Fibroblast of gingiva (primary cell): ENCODE measurements at regions not wholly inside any gene's neighbourhood (a gene's known extent, or its start where the extent isn't known, plus 50 kb on each side); places are given as distances from the start of the nearest gene placed in this dataset.
A peak's percentile ranks its signal among the peaks of the same experiment; 100 is the strongest.
"Not testable (repeated sequence)": the region's sequence is repeated elsewhere in the genome, so short reads cannot be mapped to it uniquely, and the experiment has no call there.

ENCODE experiments used
- DNase-seq: peaks from one replicate; pipeline ENCODE4 v3.0.0-alpha.2; 2011; ENCODE audit warnings: low read depth

- no peak for DNase-seq
Observed at GRCh38 chr18:67455890-67456501, 60.5 kb downstream of the DSEL start.

GRCh38 chr18:67453901-67454300 lies 62.6 kb downstream of the DSEL start:
- DNase-seq, result no peak

- no peak for DNase-seq
Observed at GRCh38 chr18:67451960-67452359, 64.6 kb downstream of the DSEL start.

- not testable (repeated sequence) for DNase-seq
Observed at GRCh38 chr18:67451101-67451500, 65.4 kb downstream of the DSEL start.

- no peak for DNase-seq
Observed at GRCh38 chr18:67433971-67434370, 82.5 kb downstream of the DSEL start.

- peak; percentile 70 for DNase-seq
Observed at GRCh38 chr18:67432806-67433205, 83.7 kb downstream of the DSEL start.

- peak; percentile 81 for DNase-seq
Observed at GRCh38 chr18:67428805-67429204, 87.7 kb downstream of the DSEL start.

GRCh38 chr18:67428158-67428557 lies 88.4 kb downstream of the DSEL start:
- DNase-seq, result peak; percentile 57

GRCh38 chr18:67426486-67426885 lies 90.0 kb downstream of the DSEL start:
- DNase-seq, result no peak

- DNase-seq, result peak; percentile 94
Observed at GRCh38 chr18:67425672-67426071, 90.8 kb downstream of the DSEL start.

GRCh38 chr18:67421651-67422050 lies 94.9 kb downstream of the DSEL start:
- DNase-seq, result no peak

GRCh38 chr18:67417864-67418523 lies 98.5 kb downstream of the DSEL start:
- peak; percentile 53 for DNase-seq

GRCh38 chr18:67411116-67411515 lies 105.4 kb downstream of the DSEL start:
- DNase-seq, result no peak

- DNase-seq, result peak; percentile 69
Observed at GRCh38 chr18:67410075-67411070, 106.1 kb downstream of the DSEL start.

GRCh38 chr18:67408240-67408639 lies 108.3 kb downstream of the DSEL start:
- DNase-seq, result no peak

GRCh38 chr18:67406714-67407113 lies 109.8 kb downstream of the DSEL start:
- no peak for DNase-seq

GRCh38 chr18:67402543-67402942 lies 114.0 kb downstream of the DSEL start:
- peak; percentile 18 for DNase-seq

GRCh38 chr18:67400502-67401117 lies 115.9 kb downstream of the DSEL start:
- no peak for DNase-seq

- no peak for DNase-seq
Observed at GRCh38 chr18:67386032-67386431, 130.5 kb downstream of the DSEL start.

GRCh38 chr18:67385455-67385854 lies 131.1 kb downstream of the DSEL start:
- DNase-seq, result no peak

GRCh38 chr18:67384057-67384456 lies 132.5 kb downstream of the DSEL start:
- not testable (repeated sequence) for DNase-seq

GRCh38 chr18:67381608-67382150 lies 134.8 kb downstream of the DSEL start:
- no peak for DNase-seq
